ENCODE measurements at regions not wholly inside any gene's neighbourhood (a gene's known extent, or its start where the extent isn't known, plus 50 kb on each side); places are given as distances from the start of the nearest gene placed in this dataset.

- TF ChIP-seq, protein P1, sequence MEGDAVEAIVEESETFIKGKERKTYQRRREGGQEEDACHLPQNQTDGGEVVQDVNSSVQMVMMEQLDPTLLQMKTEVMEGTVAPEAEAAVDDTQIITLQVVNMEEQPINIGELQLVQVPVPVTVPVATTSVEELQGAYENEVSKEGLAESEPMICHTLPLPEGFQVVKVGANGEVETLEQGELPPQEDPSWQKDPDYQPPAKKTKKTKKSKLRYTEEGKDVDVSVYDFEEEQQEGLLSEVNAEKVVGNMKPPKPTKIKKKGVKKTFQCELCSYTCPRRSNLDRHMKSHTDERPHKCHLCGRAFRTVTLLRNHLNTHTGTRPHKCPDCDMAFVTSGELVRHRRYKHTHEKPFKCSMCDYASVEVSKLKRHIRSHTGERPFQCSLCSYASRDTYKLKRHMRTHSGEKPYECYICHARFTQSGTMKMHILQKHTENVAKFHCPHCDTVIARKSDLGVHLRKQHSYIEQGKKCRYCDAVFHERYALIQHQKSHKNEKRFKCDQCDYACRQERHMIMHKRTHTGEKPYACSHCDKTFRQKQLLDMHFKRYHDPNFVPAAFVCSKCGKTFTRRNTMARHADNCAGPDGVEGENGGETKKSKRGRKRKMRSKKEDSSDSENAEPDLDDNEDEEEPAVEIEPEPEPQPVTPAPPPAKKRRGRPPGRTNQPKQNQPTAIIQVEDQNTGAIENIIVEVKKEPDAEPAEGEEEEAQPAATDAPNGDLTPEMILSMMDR (IDR thresholded peaks at IDR 0.05), result no peak
- TF ChIP-seq POLR2AphosphoS5 (IDR thresholded peaks at IDR 0.05; ENCODE audit: low read depth, low read length), result no peak
- no peak for TF ChIP-seq SIN3A (IDR thresholded peaks at IDR 0.05; ENCODE audit: borderline replicate concordance, insufficient read depth, low read depth, low read length)
- no peak for TF ChIP-seq REST (IDR thresholded peaks at IDR 0.05; ENCODE audit: insufficient read depth in 1 of 2, low read depth in 2 of 2, low read length in 1 of 2)
These were observed 450.6 kb upstream of the CAMK1G start for GRCh38 chr1:209132736-209133467.
